Gastroesophageal sphincter (tissue), 4 donors: ENCODE measurements at regions not wholly inside any gene's neighbourhood (a gene's known extent, or its start where the extent isn't known, plus 50 kb on each side); places are given as distances from the start of the nearest gene placed in this dataset.
"Not testable (repeated sequence)": the region's sequence is repeated elsewhere in the genome, so short reads cannot be mapped to it uniquely, and the experiment has no call there.

Experiments used
- ATAC-seq: fragments of 150-250 bp; one replicate; pipeline ENCODE4 v1.9.1; 2016; ENCODE audit warnings: mild to moderate bottlenecking, moderate library complexity
- H3K27ac ChIP-seq, 4 donors: fragments of 200-600 bp; sonication (generic) in 3 of 4; 1 replicate in 3 of 4; 2 replicates in 1 of 4; pipeline ENCODE4 v1.5.1; 2016 to 2019
- H3K27me3 ChIP-seq: fragments of 200-600 bp; sonication (generic); one replicate; pipeline ENCODE4 v1.5.1; 2019
- H3K36me3 ChIP-seq, 2 donors: fragments of 200-600 bp; sonication (generic); one replicate each; pipeline ENCODE4 v1.5.1; 2019; ENCODE audit warnings: control low read depth in 1 of 2
- H3K4me1 ChIP-seq, 3 donors: fragments of 200-600 bp; sonication (generic); 1 replicate in 2 of 3; 2 replicates in 1 of 3; pipeline ENCODE4 v1.5.1; 2016 to 2019; ENCODE audit warnings: control low read depth in 2 of 3
- H3K4me3 ChIP-seq, 2 donors: fragments of 200-600 bp; sonication (generic); one replicate each; pipeline ENCODE4 v1.5.1; 2019; ENCODE audit warnings: mild to moderate bottlenecking in 1 of 2, moderate library complexity in 1 of 2
- H3K9me3 ChIP-seq, 3 donors: fragments of 200-600 bp; sonication (generic); one replicate each; pipeline ENCODE4 v1.5.1; 2017 to 2019; ENCODE audit warnings: control low read depth in 2 of 3
- CTCF ChIP-seq, 4 experiments: fragments of 200-600 bp in 2 of 4; fragments of 450-650 bp in 2 of 4; sonication (generic) in 1 of 4; IDR thresholded peaks; one replicate each; pipeline ENCODE4 v1.5.1; 2017 to 2019; ENCODE audit warnings: antibody characterized with exemption in 4 of 4, mild to moderate bottlenecking in 2 of 4, moderate library complexity in 2 of 4
- EP300 ChIP-seq: sonication (generic); formaldehyde crosslinking; IDR thresholded peaks from one replicate; pipeline ENCODE4 v1.6.1; 2017; ENCODE audit warnings: antibody characterized with exemption, mild to moderate bottlenecking
- POLR2A ChIP-seq, 2 donors: fragments of 450-650 bp; IDR thresholded peaks; one replicate each; pipeline ENCODE4 v1.6.1; 2017; ENCODE audit warnings: antibody characterized with exemption in 2 of 2, mild to moderate bottlenecking in 2 of 2, moderate library complexity in 1 of 2
- POLR2AphosphoS5 ChIP-seq: sonication (generic); formaldehyde crosslinking; IDR thresholded peaks from one replicate; pipeline ENCODE4 v1.6.1; 2017; ENCODE audit warnings: antibody characterized with exemption
- WGBS, 2 donors: methylation state at CpG; one replicate each; pipeline ENCODE4 v1.1.5; 2018; ENCODE audit warnings: low coverage in 1 of 2; 5-methylcytosine and 5-hydroxymethylcytosine counted together

GRCh38 chr4:28062562-28062961 lies 1201.9 kb downstream of the STIM2 start:
- WGBS, 2 donors = 59 to 77% methylated on average over 3 of the region's 3 CpGs
- Histone ChIP-seq H3K9me3 (no peaks in the 10 kb centered on the region), H3K4me1 (no peaks in the 10 kb centered on the region), H3K27me3 (no peaks in the 10 kb centered on the region), H3K4me3 (no peak overlapping the region), H3K27ac (no peak overlapping the region), H3K36me3 (no peaks in the 10 kb centered on the region)
- no peak for ATAC-seq
- TF ChIP-seq POLR2A (IDR thresholded peaks at IDR 0.05) (no peak), POLR2AphosphoS5 (no peak), CTCF (IDR thresholded peaks at IDR 0.05) (no peak), EP300 (no peak)

DNA sequence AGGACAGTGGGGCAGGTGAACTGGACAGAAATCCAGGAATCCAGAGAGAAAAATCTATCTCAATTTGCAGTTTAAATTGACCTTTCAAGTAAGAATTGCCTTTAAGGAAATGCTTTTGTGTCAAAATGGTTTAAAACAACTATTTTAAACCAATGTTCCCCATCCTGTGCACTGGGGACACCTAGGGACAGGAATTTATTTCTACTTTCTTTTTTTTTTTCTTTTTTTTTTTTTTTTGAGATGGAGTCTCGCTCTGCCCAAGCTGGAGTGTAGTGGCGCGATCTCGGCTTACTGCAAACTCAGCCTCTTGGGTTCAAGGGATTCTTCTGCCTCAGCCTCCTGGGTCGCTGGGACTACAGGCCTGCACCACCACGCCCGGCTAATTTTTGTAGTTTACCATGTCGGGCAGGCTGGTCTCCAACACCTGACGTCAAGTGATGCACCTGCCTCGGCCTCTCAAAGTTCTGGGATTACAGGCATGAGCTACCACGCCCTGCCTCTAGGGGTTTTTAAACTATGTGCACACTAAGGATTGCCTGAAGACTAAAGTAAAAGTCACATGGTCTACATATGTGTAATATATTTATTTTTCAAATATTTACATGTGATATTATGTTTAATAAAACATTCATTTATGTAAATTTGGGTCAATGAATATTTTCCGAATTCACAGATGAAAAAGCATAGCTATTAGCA lies 1213.4 kb downstream of the STIM2 start:
- Histone ChIP-seq H3K27ac (no peak overlapping the region), H3K4me3 (no peak overlapping the region), H3K9me3 (no peaks in the 10 kb centered on the region), H3K36me3 (no peaks in the 10 kb centered on the region), H3K27me3 (no peaks in the 10 kb centered on the region), H3K4me1 (no peaks in the 10 kb centered on the region)
- WGBS, 2 donors = 92 to 95% methylated on average over 1 to 5 of the region's 12 CpGs
- TF ChIP-seq CTCF (IDR thresholded peaks at IDR 0.05) = no peak
- ATAC-seq = no peak

DNA sequence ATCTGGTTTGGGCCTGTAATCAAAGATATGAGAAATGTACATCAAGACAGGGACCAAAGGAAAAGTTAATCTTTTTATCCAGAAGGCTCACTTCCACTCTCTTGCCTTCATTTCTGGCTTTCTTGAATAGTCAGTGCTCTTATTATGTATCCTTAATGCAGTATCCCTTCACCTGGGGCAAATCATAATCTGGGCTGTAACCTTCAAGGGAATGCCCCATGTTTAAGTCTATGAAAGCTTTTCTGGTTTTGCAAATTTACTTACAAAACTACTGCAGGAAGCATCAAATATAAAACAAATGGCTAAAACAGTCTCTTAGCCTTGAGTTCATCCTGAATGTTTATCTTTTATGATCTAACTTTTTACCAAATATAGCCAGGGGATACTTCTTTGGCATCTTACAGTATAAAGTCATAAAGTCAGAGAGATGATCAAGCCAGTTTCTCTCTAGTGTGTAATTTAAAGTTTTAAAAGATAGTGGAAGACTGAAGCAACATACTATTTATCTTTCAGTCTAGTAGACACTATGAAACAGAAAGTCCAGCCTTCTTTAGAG lies 1214.8 kb downstream of the STIM2 start:
- H3K9me3 ChIP-seq = peaks cover 0 to 3% (median 0%) of the 10 kb centered on the region in 3 donors
- TF ChIP-seq POLR2A (IDR thresholded peaks at IDR 0.05) = no peak
- TF ChIP-seq CTCF (IDR thresholded peaks at IDR 0.05) = no peak
- no peak for TF ChIP-seq POLR2AphosphoS5
- TF ChIP-seq EP300 = no peak
- ATAC-seq = no peak
- no peaks in the 10 kb centered on the region for H3K27me3 ChIP-seq
- H3K36me3 ChIP-seq = no peaks in the 10 kb centered on the region
- no peak overlapping the region for H3K27ac ChIP-seq
- no peak overlapping the region for H3K4me3 ChIP-seq
- H3K4me1 ChIP-seq = no peaks in the 10 kb centered on the region

DNA sequence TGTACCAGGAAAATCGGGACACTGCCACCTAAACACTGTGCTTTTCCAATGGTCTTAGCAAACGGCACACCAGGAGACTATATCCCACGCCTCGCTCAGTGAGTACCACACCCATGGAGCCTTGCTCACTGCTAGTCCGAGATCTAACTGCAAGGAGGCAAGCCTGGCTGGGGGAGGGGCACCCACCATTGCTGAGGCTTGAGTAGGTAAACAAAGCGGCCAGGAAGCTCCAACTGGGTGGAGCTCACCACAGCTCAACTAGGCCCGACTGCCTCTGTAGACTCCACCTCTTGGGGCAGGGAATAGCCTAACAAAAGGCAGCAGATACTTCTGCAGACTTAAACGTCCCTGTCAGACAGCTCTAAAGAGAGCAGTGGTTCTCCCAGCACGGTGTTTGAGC lies 1216.6 kb downstream of the STIM2 start:
- H3K4me3 ChIP-seq, H3K27ac ChIP-seq, H3K36me3 ChIP-seq, H3K27me3 ChIP-seq, H3K9me3 ChIP-seq, ATAC-seq, H3K4me1 ChIP-seq: not testable (repeated sequence)
- WGBS, 2 donors = 80% methylated on average over 1 of the region's 9 CpGs; no CpG with 5 or more reads in 1 of the 2 donors

DNA sequence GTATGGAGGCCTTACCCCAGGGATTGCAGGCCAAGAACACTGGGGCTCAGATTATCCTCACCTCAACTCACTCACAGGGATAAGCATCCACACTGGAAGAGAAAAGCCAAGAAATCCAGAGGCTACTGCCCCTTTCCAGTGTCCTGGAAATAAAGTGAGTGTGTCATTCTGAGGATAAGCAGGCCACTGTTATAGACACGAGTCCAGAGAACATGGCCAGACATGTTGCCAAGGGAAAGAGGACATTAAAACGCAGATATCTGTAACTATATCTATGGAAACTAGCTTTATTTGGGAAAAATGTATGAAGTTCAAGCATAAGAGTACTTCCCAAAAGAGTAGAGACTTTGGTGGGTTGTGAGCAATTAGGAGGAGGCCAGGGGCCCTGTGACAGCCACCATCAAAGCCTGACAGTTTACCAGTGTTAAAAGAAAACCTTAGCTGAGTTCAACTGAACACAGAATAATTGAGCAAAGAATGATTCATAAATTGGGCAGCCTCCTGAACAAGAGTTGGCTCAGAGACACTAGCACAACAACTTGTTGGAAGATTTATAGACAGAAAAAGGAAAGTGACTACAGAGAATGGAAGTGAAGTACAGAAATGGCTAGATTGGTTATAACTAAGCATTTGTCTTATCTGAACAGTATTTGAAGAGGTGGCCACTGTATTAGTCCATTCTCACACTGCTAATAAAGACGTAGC lies 1222.2 kb downstream of the STIM2 start:
- Histone ChIP-seq H3K4me3 (no peak overlapping the region), H3K36me3 (no peaks in the 10 kb centered on the region), H3K4me1 (no peaks in the 10 kb centered on the region), H3K27me3 (no peaks in the 10 kb centered on the region), H3K9me3 (peaks cover 0 to 15% (median 0%) of the 10 kb centered on the region in 3 donors), H3K27ac (no peak overlapping the region)
- WGBS, 2 donors = 30 to 72% methylated on average over 3 of the region's 3 CpGs
- no peak for ATAC-seq
- TF ChIP-seq POLR2A (IDR thresholded peaks at IDR 0.05) (no peak), POLR2AphosphoS5 (no peak), CTCF (IDR thresholded peaks at IDR 0.05) (no peak), EP300 (no peak)
